NCI-H2107 treated with DMSO at 0.1 percent for 48 hours (cell line): ENCODE measurements at regions not wholly inside any gene's neighbourhood (a gene's known extent, or its start where the extent isn't known, plus 50 kb on each side); places are given as distances from the start of the nearest gene placed in this dataset.

ENCODE experiments used
- DNase-seq: peaks from one replicate; lab custom pipeline; 2025; ENCODE audit not compliant: unreplicated experiment; lab: John Stamatoyannopoulos, UW

DNA sequence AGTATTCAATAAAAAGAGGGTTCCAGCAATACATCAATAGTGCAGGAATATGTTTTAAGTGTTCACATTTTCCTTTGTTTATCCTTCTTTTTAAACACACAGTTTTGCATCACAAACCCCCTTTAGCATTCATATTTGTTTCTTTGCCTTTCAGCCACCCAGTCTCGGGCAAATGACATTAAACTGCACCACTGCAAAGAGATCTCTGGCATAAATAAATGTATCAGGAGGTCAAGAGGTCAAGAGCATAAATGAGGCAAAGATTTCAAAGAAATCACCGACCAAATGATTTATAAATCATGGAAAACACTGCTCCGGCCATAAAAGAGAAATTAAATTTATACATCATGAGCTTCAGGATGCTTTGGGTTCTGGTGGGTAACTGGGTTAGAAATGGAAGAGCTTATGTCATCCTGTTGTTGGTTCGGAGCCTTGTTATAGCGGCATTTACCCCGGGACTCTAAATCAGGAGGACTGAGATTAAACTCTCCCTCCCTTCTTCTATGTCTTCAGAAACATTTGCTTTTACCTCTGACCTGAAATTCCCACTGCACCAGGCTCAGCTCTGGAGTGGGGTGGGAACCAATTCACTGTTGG, 449.6 kb upstream of the CLINT1 start:
- DNase-seq, result no peak

DNA sequence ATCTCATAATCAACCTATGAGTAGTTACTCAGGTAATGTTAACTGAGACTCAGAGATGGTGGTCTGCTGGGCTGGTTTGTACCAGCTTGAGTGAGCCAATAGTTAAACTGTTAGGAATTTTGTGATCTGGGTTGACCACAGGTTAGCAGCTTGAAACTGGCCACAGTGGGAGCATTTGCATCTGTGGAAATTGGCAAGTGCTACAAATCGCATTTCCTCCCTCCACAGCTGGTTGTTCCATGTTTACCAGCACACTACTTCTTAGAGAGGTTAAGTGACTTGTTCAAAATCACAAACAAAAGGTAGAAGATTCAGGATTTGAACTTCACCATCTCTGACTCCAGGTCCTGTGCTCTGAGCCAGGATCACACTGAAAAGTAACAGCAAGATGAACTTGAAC, 446.9 kb upstream of the CLINT1 start:
- no peak for DNase-seq

DNA sequence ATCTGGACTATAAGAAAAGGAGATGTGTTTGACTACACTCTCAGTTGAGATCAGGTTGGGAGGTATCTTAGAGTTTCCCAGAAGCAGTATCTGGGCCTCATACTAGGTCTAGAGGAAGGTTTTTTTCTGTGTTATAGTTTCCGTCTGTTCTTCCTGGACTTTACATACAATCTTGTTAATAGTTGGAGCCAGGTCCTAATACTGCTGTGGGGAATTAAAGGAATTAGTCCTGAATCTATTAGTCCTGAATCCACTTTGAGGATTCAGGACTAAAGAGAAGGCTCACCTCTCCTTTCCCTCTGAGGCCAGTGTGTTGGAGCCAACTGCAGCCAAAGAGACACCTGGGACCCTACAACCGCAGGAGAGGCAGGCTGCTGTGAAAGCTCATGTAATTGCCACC, 445.7 kb upstream of the CLINT1 start:
- DNase-seq, result no peak

DNA sequence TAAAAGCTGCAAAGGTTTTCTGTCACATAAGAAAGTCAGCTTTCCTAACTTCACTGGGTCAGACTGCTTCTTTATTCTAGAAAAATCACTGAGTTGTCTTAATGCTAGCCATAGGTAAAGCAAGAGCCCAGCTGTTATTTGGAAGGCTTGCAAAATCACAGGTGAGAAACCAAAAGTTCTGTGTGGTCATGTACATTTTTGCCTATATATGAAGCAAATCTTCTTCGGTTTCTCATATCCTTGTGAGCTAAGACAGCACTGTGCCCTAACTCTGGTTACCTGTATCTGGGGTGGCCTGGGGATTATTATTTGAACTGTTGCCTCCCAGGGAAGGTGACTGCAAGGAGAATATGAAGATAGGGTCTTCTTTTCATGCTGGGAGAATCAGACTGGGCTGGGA, 444.9 kb upstream of the CLINT1 start:
- DNase-seq, result no peak

DNA sequence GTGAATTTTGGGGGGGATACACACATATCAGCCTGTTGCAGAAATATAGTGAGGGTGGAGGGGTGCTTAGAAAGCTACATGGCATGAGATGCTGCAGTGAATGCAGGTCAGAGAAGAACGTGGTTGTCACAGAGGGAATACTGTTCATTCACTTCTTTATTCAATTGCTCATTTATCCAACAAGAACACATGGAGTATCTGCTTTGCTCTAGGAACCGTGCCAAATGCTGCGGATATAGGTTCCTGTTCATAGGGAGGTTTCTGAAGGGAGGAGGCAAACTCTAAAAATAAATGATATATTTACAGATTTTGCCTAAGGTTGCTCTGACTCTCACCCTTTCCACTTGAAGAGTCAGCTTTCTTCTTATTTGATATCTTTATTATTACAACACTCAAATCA, 444.3 kb upstream of the CLINT1 start:
- no peak for DNase-seq

DNA sequence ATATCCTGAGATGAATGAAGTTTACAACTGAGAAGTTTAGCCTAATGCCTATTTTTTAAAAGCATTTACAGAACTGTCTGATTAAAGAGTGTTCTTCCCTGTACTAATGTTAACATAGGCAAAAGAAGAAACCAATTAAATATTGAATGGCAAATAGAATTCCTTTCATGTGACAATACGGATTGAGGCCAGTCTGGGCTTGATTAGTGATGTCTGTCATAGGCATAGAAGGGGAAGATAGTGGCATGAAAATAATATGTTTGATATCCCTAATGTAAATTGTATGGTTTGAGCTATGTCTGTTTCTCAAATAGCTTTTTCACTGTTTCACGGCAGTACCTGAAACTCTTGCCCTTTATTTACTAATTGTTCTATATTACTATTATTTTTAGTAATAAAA, 443.1 kb upstream of the CLINT1 start:
- no peak for DNase-seq

DNA sequence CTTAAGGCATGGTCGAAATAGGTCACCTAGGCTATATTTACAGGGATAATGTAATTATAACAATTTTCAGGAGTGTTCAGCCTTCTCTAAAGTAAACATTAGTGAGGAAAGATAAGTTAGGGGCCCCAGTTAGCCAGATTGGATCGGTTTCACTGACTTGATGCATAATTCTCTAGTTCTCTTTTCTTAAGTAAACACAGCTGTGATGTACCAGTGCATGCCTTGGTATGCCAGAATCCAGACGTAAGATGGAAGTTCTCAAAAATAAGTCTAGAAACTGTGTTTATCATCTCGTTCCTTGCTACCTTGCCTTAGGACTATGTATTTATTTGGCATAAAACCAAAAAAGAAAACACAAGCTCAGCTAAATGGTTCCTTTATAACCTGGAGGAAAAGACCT, 442.2 kb upstream of the CLINT1 start:
- DNase-seq, result no peak

DNA sequence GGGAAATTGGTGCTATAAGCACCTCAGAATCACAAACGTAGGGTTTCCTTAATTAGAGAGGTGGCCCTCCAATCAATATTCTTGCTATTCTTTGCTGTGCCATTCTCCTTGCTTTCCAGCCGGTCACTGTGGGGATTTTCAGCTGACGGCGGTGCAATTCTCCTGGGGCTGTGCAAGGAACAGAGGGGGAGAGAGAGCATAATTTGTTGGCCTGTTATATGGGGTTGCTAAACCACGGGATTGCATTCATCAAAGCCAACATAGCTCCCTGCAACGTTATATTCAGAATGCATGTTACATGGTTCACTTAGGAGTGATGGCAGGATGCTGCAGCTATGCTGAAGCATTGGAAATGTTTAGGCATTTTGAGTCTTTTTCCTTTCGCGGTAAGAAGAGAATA, 441.3 kb upstream of the CLINT1 start:
- no peak for DNase-seq

DNA sequence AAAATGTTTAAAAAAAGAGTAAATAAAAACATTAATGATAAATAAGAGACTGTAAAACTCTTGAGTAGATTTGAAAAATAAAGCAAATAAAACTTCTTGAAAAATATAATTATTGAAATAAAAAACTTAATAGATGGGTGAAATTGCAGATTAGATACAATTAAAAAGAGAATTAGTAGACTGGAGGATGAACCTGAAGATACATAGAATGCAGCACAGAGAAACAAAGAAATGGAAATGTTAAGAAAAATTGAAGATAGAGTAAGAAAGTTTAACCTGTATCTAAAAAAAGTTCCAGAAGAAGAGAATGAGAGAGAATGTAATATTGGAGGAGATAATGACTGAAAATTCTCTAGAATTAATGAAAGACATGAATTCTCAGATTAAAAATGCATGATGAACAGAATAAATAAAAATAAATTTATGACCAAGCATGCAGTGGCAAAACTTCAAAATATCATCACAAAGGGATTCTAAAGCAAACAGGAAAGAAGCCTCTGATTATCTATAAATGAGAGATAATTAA, 438.1 kb upstream of the CLINT1 start:
- DNase-seq, result no peak

DNA sequence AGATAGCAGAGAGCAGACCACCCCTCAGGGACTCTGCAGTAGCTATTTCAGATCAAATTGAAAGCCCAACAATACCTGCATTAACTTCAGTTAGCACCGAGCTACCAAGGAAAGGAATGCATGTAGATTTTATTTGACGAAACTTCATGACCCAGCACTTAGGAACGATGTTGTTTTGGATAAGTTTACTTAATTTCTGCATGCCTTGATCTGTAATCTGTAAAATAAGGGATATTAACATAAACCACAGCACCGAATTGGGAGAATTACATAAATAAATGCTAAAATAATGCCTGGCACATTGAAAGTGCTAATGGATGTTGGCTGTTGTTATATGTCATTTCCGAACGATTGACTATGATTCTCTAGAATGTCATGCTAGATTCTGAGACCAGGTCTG, 435.8 kb upstream of the CLINT1 start:
- DNase-seq, result no peak

DNA sequence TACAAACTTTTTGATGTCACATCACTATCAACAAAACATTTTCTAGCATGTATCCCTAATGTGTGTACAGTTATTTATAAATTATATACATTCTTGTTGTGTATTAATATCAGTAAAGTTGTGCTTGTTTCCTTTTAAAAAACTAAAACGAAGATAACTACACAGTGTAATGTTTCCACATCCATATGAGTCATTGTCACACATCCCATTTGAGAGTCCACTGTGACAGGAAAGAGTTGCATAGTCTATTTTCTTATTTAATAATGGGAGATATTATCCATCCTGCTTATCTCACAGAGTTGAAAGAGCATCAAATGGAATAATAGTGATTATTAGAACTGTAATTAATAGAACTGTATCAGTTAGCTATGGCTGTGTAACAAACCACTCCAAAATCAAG, 434.0 kb upstream of the CLINT1 start:
- no peak for DNase-seq

DNA sequence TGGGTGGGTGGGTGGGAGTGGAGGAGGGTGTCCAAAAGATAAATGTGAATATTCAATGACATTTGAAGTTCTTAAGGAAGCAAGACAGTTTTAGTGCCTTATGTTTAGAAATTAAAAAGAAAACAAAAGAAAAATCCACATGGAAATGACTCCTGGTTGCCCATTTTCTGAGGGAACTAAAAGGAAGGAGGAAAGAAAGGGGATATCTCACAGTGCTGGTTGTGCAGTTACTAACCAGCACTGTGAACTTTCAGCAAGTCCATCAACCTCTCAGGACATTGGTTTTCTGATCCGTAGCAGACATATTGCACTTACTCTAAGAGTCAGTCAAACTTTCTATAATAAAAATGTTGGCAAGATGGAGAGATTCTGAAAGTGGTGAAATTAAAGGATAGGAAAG, 431.0 kb upstream of the CLINT1 start:
- no peak for DNase-seq

DNA sequence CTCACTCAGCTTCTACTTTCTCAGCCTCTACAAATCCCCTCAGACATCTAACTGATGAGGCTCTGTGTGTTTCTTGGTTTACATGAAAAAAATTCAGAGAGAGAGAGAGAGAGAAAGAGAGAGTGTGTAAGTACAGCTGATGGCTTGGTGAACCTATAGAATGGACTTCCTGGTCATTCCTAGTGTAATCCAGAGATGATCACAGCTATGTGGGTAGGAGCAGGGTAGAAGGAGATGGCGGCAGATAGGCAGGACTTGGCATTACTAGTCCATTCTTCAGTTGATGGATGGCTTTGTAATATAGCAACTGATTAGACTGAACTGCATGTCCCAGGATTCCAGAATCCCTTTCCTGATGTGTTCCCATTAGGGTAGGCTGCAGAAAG, 429.3 kb upstream of the CLINT1 start:
- no peak for DNase-seq

DNA sequence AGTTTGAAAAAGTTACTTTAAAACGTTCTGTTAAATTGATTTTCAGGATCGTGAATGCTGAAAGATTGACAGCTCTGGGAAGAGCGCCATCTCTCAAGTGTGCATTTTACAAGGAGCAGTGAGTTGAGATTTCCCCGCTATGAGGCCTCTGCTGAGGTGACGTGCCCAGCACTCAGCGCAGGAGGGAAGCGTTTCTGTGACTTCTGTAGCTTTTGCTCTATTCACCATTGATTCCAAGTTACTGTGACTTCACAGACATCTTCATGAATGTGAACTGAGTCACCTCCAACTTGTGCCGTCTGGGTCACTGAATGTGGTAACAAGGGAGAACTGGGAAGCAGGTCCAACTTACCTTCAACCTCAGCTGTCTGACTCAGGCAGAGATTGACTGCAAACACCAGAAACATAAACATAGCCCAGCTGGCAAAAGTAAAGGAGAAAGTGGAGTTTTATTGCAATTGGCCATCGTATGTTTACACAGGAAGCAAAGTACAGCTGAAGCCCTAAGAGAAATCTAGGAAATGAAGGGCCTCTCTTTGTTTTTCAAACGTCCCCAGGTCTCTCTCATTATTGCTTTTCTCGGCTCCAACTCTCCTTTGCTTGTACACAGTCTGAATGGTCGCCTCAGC, 428.8 kb upstream of the CLINT1 start:
- DNase-seq, result no peak

DNA sequence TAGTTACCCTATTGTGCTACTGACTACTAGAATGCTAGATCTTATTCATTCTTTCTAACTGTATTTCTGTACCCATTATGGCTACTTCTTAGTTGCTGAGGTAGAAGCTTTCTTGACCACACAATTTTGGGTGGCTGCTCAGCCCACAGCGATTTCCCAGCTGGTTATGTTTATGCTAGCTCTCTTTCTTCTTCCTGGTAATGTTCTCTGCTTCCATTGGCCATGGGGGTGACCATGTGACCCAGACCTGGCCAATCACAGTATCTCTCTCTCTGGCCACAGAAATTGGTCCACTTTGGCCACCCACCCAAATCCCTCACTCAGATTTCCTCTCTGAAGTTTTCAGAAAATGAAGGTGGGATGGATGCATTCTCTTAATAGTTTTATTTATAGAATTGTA, 427.9 kb upstream of the CLINT1 start:
- DNase-seq, result no peak

DNA sequence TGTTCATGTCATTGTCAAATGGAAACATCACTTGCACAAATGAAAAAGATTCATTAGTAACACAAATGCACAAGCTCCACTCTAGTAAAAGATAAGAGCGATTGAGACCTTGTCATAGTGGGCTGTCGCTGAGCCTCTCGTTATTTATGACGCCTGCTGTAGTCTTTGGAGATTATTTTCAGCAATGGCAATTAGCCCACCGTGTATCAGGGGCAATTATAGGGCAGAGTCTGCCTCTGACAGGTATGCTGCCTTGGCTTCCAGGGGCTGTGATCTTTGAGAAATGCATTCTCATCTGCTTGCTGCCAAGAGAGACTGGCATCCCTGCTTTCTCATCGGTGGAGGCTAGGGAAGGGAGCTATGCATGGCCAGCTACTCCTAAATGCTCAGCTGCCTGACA, 426.8 kb upstream of the CLINT1 start:
- DNase-seq, result no peak

DNA sequence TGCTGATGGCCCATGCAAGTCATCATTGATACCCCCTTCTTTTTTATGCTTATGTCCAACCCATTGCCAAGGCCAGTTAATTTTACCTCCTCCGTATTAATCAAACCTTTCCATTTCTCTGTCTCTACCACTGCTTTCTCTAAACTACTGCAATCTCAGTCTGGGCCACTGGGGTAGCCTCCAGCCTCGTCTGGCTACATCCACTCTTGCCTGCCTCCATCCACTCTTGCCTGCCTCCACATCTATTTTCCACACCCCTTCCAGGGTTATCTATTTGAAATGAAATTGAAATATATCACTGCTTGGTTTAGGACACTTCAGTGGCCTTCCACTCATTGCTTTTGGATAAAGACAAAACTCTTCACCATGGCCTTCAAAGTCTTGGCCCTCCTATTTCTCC, 425.3 kb upstream of the CLINT1 start:
- DNase-seq, result no peak

DNA sequence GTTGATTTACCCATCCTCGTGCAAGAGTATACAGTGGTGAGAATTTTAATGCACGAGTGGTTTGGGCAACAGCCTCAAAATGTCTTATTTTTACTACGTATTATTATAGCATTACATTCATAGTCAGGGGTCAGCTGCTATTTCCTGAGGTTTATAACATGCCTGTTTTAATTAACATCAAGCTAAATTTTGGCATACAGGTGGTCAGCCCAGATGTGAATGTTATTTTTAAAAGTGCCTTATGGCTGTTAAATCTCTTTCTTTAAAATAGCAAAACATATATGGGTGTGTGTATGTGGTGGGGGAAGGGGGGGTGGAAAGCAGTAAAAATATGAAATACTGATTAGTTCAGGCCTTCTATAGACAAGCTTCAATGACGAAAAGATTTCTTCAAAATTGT, 424.5 kb upstream of the CLINT1 start:
- DNase-seq, result no peak

DNA sequence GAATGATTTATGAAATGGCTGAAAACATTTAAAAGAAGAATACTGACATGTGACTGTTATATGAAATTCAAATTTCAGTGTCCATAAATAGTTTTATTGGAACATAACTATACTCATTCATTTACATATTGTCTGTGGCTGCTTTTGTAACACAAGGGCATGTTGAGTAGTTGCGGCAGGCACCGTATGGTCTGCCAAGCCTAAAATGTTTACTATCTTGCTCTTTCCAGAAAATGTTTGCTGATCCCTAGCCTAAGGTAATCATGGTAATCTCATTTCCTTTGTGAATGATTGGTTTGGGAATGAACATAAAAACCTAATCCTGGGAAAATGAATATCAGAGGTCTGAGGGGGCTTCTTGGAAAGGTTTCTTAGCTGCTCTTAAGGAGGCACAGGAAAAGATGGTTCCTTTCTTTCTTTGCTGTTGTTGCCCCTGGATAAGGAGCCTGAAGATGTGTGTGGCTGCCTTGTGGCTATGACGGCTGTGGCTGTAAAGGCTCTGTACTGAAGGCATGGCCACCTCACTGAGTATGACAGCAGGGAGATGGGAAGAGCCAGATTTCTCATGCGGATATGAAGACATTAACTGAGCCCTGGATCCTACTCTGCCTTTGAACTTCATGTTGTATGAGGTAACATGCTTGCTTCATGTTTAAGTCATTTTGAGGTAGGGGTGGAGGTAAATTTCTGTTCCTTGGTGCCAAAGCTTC, 419.4 kb upstream of the CLINT1 start:
- no peak for DNase-seq

DNA sequence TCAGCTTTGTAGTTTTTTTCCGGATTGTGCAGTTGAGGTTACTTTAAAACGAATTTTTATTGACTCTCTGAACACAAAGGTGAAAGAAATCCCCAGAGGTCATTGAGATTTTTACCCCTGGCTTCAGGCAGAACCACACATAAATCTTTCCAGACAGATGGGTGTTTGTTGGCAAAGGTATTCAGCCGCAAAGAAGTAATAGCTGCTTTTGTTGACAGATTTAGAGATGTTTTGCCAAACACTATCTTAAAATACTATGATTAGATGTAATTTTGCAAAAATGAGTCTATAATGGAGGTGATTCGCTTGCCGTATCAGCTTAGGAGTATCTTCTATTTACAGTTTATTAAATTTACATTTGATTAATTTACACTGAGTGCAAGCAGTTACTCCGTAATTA, 418.3 kb upstream of the CLINT1 start:
- DNase-seq, result no peak

DNA sequence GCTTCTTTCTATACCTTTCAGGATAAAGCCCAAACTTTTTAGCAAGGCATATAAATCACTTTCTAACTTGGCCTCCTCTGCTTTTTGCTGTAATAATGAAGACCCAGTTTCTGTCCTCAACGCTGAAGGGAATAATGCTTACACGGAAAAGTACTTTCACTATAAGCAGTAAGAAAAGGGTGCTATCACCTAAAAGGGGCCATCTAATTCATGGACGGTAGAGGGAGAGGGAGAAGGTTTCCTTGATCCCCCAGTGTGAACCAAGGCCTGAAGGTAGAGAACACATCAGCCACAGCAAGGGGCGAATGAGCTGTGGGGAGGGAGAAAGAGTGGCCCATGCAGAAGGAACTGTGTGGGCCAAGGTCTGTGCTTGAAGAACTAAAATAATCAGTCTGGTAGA, 417.7 kb upstream of the CLINT1 start:
- no peak for DNase-seq

DNA sequence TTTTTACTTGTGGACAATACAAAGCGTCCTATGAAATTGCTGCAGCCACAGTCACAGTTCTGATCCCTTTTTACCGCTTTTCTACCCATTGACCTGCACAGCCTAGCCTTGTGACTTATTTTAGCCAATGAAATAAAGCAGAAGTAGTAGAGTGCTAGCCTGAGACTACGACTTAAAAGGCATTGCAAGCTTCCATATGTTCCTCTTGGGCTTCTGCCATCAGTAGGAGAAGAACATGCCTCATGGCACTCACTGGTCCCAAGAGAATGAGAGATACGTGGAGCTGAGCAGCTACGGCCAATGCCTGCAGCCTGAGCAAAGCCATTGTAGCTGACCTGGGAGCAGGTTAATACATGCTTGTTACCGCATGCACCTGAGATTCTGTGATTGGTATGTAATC, 416.6 kb upstream of the CLINT1 start:
- DNase-seq, result no peak

DNA sequence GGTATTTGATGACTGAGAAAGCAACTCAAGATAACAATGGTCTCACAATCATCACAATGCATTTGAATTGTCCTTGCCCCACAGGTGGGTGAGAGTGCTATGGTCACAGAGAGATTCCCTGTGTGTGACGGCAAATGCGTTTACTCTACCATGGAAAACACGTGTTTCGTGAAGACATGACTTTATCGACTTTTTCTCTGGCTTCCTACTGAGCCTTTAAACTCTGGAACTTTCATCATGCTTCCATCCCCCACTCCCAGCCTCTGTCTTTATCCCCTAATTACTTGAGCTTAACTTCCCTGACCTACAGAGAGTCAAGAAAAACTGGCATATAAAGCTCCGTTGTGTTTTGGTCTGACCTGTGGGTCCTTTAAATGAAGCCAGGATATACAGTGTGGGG, 414.1 kb upstream of the CLINT1 start:
- DNase-seq, result no peak
